ENCODE measurements at regions not wholly inside any gene's neighbourhood (a gene's known extent, or its start where the extent isn't known, plus 50 kb on each side); places are given as distances from the start of the nearest gene placed in this dataset.

GRCh38 chr4:106476741-106477140, 108.2 kb upstream of the GIMD1 start:
- TF ChIP-seq GATA3 (IDR thresholded peaks at IDR 0.05; ENCODE audit: low read depth, low read length): no peak
- no peak for TF ChIP-seq GATA2 (IDR thresholded peaks at IDR 0.05; ENCODE audit: low read depth, low read length)

All from SH-SY5Y (cell line).